ENCODE measurements at regions not wholly inside any gene's neighbourhood (a gene's known extent, or its start where the extent isn't known, plus 50 kb on each side); places are given as distances from the start of the nearest gene placed in this dataset.
"Not testable (repeated sequence)": the region's sequence is repeated elsewhere in the genome, so short reads cannot be mapped to it uniquely, and the experiment has no call there.

DNA sequence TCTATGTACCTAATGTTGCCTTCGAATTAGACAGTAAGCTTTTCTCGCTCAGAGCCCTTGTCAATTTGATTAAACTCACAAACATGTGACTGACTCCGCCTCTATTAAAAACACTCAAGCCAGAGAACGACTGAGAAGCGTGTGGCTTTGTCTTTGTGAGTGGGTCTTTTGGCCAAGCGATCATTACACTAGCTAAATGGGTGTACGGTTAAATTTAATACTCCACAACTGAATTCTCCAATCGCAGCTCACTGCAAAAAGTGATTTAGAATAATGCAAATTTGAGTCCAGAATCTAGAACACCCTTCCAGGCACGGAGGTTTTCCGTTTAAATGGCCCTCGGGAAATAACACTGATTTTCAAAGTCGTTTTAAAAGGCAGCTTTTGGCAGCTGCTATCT is 253.7 kb downstream of the EFCAB11 start:
- Mint-ChIP-seq H3K4me3 (peak overlapping the region; percentile 77), H3K9me3 (no peaks in the 10 kb centered on the region), H3K27me3 (no peaks in the 10 kb centered on the region), H3K36me3 (ENCODE audit: low read depth) (no peaks in the 10 kb centered on the region), H3K27ac (peak overlapping the region; percentile 42), H3K4me1 (peaks cover 28% of the 10 kb centered on the region)
- intact Hi-C loops (cut with micrococcal nuclease): loop anchor here (1.0 to 5.0 kb wide), 5 partner anchors 20 to 514 kb away; no protein-coding TSS in a partner anchor
- TF ChIP-seq, protein P1, sequence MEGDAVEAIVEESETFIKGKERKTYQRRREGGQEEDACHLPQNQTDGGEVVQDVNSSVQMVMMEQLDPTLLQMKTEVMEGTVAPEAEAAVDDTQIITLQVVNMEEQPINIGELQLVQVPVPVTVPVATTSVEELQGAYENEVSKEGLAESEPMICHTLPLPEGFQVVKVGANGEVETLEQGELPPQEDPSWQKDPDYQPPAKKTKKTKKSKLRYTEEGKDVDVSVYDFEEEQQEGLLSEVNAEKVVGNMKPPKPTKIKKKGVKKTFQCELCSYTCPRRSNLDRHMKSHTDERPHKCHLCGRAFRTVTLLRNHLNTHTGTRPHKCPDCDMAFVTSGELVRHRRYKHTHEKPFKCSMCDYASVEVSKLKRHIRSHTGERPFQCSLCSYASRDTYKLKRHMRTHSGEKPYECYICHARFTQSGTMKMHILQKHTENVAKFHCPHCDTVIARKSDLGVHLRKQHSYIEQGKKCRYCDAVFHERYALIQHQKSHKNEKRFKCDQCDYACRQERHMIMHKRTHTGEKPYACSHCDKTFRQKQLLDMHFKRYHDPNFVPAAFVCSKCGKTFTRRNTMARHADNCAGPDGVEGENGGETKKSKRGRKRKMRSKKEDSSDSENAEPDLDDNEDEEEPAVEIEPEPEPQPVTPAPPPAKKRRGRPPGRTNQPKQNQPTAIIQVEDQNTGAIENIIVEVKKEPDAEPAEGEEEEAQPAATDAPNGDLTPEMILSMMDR (IDR thresholded peaks at IDR 0.05): no peak
- ATAC-seq (ENCODE audit: low read depth) (no peak), DNase-seq (no peak)
- CTCF ChIA-PET: interaction anchor here (1.0 kb wide), 1 partner anchor 19 kb away, joined by 4 read pairs; no protein-coding TSS in a partner anchor
- POLR2A ChIA-PET: interaction anchor here (0.9 to 3.9 kb wide), 2 partner anchors 20 to 270 kb away, joined by 3 to 22 read pairs; no protein-coding TSS in a partner anchor

DNA sequence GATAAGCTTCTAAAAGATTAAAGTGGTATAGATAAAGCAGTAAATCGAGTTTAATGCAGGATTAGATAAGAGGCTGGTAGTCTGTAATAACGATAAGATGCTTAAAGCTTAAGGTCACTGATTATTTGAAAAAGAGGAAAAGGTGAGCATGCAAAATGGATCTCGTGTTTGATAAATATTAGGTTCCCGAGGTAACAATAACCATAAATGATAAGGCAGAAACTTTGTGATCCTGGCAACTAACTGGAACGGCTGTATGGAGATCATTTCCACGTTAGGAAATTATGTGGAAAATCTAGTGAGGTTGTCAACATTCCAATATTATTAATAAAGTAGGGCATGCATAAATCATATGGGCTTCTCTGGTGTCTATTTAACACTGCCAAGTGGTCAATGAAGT is 255.5 kb downstream of the EFCAB11 start:
- ATAC-seq (ENCODE audit: low read depth) (no peak), DNase-seq (no peak)
- TF ChIP-seq, protein P1 (IDR thresholded peaks at IDR 0.05): no peak
- intact Hi-C loops (cut with micrococcal nuclease): no loop called here
- Mint-ChIP-seq H3K27me3 (no peaks in the 10 kb centered on the region), H3K4me3 (no peak overlapping the region), H3K36me3 (ENCODE audit: low read depth) (no peaks in the 10 kb centered on the region), H3K9me3 (no peaks in the 10 kb centered on the region), H3K27ac (no peak overlapping the region), H3K4me1 (peaks cover 28% of the 10 kb centered on the region)
- CTCF ChIA-PET: interaction anchor here (1.3 kb wide), 1 partner anchor 9 kb away, joined by 3 read pairs; no protein-coding TSS in a partner anchor
- POLR2A ChIA-PET: interaction anchor here (0.6 kb wide), 1 partner anchor 245 kb away, joined by 7 read pairs; no protein-coding TSS in a partner anchor

DNA sequence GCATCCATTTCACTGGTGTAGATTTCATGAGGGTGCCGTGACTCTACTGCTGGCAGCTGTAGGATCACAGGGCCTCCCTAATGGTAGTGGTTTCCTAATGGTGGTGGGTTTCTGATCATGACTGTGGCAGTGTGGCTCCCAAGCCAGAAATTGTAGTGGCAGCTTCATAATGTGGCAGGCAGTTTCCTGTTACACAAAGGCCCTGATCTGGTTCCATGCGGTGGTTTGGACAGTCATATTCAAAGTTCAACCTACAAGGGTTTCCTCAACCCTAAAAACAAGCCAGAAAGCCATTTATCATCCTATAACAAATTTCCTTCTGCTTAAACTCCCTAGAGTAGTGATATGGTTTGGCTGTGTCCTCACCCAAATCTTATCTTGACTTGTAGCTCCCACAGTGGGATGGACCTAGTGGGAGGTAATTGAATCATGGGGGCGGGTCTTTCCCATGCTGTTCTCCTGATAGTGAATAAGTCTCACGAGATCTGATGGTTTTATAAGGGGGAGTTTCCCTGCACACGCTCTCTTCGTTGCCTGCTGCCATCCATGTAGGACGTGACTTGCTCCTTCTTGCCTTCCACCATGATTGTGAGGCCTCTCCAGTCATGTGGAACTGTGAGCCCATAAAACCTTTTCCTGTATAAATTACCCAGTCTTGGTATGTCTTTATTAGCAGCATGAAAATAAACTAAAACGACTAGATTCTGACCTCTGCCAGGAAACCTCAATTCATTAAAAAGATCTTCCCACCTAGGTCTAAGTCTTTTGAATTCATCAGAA is 257.1 kb downstream of the EFCAB11 start:
- DNase-seq (no peak), ATAC-seq (ENCODE audit: low read depth) (no peak)
- no peaks in the 10 kb centered on the region for H3K36me3 Mint-ChIP-seq (ENCODE audit: low read depth)
- ChIA-PET CTCF (no interaction called here), POLR2A (no interaction called here)
- H3K4me1 Mint-ChIP-seq: peaks cover 15% of the 10 kb centered on the region
- no peaks in the 10 kb centered on the region for H3K27me3 Mint-ChIP-seq
- H3K4me3 Mint-ChIP-seq: no peak overlapping the region
- TF ChIP-seq, protein P1 (IDR thresholded peaks at IDR 0.05): no peak
- no peaks in the 10 kb centered on the region for H3K9me3 Mint-ChIP-seq
- H3K27ac Mint-ChIP-seq: no peak overlapping the region
- intact Hi-C loops (cut with micrococcal nuclease): no loop called here

DNA sequence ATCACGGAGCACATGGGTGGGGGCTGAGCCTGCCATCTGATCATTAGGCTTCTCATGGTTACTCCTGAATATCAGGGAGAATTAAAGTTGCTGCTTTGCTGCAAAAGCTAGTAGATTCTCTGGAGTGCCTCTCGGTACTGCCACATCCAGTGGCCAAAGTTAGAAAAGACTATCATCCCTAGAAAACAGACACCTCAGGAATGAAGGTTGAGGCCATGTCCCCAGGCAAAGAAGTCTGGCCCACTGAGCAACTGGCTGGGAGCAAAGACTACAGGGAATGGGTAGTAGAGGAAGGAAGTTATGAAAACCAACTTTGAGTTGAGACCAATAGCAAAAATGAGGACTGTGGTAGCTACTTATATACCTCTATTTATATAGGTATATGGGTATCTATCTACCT is 258.7 kb downstream of the EFCAB11 start:
- no peaks in the 10 kb centered on the region for H3K36me3 Mint-ChIP-seq (ENCODE audit: low read depth)
- no peaks in the 10 kb centered on the region for H3K9me3 Mint-ChIP-seq
- ATAC-seq (ENCODE audit: low read depth): no peak
- no peak for DNase-seq
- H3K27me3 Mint-ChIP-seq: no peaks in the 10 kb centered on the region
- ChIA-PET POLR2A (no interaction called here), CTCF (no interaction called here)
- TF ChIP-seq, protein P1 (IDR thresholded peaks at IDR 0.05): no peak
- peaks cover 3% of the 10 kb centered on the region for H3K4me1 Mint-ChIP-seq
- no peak overlapping the region for H3K27ac Mint-ChIP-seq
- no peak overlapping the region for H3K4me3 Mint-ChIP-seq
- intact Hi-C loops (cut with micrococcal nuclease): no loop called here

DNA sequence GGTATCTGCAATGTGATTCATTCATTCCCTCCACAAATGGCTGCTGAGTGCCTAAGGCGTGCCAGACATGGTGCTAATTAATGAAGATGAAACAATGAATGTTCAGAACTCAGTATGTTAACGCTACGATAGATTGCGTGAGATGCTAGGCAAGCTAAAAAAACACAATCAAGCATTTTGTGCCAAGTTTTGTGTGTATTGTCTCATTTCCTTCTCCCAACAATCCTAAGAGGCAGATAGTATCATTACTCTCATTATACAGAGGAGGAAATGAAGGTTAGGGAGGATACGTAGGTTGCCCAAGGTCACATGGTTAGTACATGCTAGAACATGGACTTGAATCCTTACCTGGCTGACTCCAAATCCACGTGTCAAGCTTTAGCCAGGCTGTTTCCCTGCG is 264.4 kb downstream of the EFCAB11 start:
- ATAC-seq (ENCODE audit: low read depth) (no peak), DNase-seq (no peak)
- H3K4me1 Mint-ChIP-seq: no peaks in the 10 kb centered on the region
- no peak overlapping the region for H3K4me3 Mint-ChIP-seq
- CTCF ChIA-PET: interaction anchor here (1.3 kb wide), 1 partner anchor 9 kb away, joined by 3 read pairs; no protein-coding TSS in a partner anchor
- H3K36me3 Mint-ChIP-seq (ENCODE audit: low read depth): peaks cover 3% of the 10 kb centered on the region
- H3K9me3 Mint-ChIP-seq: peaks cover 10% of the 10 kb centered on the region
- TF ChIP-seq, protein P1 (IDR thresholded peaks at IDR 0.05): no peak
- no peaks in the 10 kb centered on the region for H3K27me3 Mint-ChIP-seq
- no peak overlapping the region for H3K27ac Mint-ChIP-seq
- POLR2A ChIA-PET: no interaction called here
- intact Hi-C loops (cut with micrococcal nuclease): no loop called here

DNA sequence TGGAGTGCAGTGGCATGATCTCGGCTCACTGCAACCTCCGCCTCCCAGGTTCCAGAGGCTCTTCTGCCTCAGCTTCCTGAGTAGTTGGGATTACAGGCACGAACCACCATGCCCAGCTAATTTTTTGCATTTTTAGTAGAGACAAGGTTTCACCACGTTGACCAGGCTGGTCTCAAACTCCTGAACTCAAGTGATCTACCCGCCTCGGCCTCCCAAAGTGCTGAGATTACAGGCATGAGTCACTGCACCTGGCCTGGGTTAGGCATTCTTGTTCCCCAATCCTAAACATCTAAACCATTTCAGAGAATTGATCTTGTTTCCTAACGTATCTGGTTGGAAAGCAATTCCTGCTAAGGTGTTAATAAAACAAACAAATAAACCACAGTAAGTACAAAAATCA is 264.8 kb downstream of the EFCAB11 start:
- ATAC-seq (ENCODE audit: low read depth); H3K36me3 Mint-ChIP-seq (ENCODE audit: low read depth); H3K9me3 Mint-ChIP-seq; H3K27me3 Mint-ChIP-seq; intact Hi-C loops (cut with micrococcal nuclease); POLR2A ChIA-PET; DNase-seq; H3K4me1 Mint-ChIP-seq; H3K27ac Mint-ChIP-seq; H3K4me3 Mint-ChIP-seq: not testable (repeated sequence)
- CTCF ChIA-PET: interaction anchor here (1.3 kb wide), 1 partner anchor 10 kb away, joined by 3 read pairs; no protein-coding TSS in a partner anchor

All from activated B cell treated with CpG ODN at 0.5 μM for 24 hours (primary cell).